ENCODE measurements at regions not wholly inside any gene's neighbourhood (a gene's known extent, or its start where the extent isn't known, plus 50 kb on each side); places are given as distances from the start of the nearest gene placed in this dataset.

DNA sequence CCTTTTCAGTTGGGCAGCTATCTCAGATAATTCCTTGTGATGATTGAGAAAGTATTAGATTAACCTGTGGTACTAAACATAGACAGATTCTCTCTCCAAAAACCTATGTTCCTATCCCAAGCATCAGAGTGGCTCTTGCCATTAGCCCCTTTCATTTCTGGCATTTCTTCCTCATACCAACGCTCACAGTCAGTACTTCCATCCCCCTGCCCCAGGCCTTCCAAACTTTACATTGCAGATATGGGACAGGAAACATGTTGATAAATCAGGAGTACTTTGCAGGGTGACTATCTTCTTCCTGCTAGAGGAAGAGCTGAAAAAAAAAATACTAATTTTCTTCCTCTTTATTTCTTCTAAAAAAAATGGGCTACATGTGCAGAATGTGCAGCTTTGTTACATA lies 442.6 kb upstream of the RGMB start:
- no peaks in the 10 kb centered on the region for H3K4me1 ChIP-seq
- H3K9me3 ChIP-seq, result no peaks in the 10 kb centered on the region
- H3K4me3 ChIP-seq, result no peak overlapping the region
- TF ChIP-seq, protein P1, sequence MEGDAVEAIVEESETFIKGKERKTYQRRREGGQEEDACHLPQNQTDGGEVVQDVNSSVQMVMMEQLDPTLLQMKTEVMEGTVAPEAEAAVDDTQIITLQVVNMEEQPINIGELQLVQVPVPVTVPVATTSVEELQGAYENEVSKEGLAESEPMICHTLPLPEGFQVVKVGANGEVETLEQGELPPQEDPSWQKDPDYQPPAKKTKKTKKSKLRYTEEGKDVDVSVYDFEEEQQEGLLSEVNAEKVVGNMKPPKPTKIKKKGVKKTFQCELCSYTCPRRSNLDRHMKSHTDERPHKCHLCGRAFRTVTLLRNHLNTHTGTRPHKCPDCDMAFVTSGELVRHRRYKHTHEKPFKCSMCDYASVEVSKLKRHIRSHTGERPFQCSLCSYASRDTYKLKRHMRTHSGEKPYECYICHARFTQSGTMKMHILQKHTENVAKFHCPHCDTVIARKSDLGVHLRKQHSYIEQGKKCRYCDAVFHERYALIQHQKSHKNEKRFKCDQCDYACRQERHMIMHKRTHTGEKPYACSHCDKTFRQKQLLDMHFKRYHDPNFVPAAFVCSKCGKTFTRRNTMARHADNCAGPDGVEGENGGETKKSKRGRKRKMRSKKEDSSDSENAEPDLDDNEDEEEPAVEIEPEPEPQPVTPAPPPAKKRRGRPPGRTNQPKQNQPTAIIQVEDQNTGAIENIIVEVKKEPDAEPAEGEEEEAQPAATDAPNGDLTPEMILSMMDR (IDR thresholded peaks at IDR 0.05), result no peak
- WGBS, 3 donors, result 59 to 70% (median 68%) methylated on average over 1 of the region's 1 CpG
- intact Hi-C loops (cut with DNase I), result no loop called here
- no peaks in the 10 kb centered on the region for H3K27me3 ChIP-seq (ENCODE audit: insufficient read depth in 3 of 3, low read length in 2 of 3)
- H3K36me3 ChIP-seq (ENCODE audit: insufficient read depth in 1 of 2, low read depth in 1 of 2), result no peaks in the 10 kb centered on the region
- H3K27ac ChIP-seq, result no peak overlapping the region
- ATAC-seq (no peak), DNase-seq (no peak)

DNA sequence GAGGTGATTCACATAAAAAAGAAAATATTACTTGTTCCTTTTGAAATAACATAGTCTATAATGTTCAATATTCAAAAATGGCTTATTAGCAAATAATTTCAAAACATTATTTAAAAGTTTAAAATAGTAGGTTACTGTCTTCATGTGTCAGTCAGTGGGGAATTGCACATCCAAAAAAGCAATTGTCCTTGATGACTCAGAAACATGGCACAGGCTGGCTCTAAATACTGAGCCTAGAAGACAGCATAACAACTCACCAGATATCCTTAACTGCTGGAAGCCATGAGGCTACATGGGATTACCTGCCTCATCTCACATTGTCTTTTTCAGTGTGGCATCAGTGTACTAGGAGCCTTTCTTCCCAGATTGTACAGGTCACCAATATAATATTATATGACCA lies 439.5 kb upstream of the RGMB start:
- Histone ChIP-seq H3K9me3 (no peaks in the 10 kb centered on the region), H3K27me3 (ENCODE audit: insufficient read depth in 3 of 3, low read length in 2 of 3) (no peaks in the 10 kb centered on the region), H3K4me1 (no peaks in the 10 kb centered on the region), H3K36me3 (ENCODE audit: insufficient read depth in 1 of 2, low read depth in 1 of 2) (no peaks in the 10 kb centered on the region), H3K4me3 (no peak overlapping the region), H3K27ac (no peak overlapping the region)
- TF ChIP-seq, protein P1 (IDR thresholded peaks at IDR 0.05), result no peak
- ATAC-seq (no peak), DNase-seq (no peak)
- intact Hi-C loops (cut with DNase I), result no loop called here

DNA sequence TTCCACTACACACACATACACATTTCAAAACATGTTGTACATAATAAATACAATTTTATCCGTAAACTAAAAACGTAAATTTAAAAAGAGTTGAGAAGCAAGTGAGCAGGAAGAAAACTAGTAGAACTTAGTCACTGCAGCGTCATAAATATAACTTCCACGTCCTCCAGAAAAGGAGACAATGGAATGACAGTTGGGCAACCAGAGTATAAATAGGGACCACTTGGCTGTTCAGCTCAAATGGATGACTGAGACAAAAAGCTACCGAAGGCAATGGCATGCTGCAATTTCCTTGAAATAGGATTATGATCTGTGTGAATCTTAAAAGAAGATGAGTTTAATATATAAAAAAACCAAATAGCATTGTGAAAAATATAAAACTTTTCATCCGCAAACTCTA lies 438.5 kb upstream of the RGMB start:
- no peaks in the 10 kb centered on the region for H3K36me3 ChIP-seq (ENCODE audit: insufficient read depth in 1 of 2, low read depth in 1 of 2)
- 83 to 87% (median 85%) methylated on average over 6 of the region's 6 CpGs for WGBS, 3 donors
- H3K4me3 ChIP-seq, result no peak overlapping the region
- no peaks in the 10 kb centered on the region for H3K9me3 ChIP-seq
- TF ChIP-seq, protein P1 (IDR thresholded peaks at IDR 0.05), result no peak
- no peak for DNase-seq
- H3K27ac ChIP-seq, result no peak overlapping the region
- H3K27me3 ChIP-seq (ENCODE audit: insufficient read depth in 3 of 3, low read length in 2 of 3), result no peaks in the 10 kb centered on the region
- intact Hi-C loops (cut with DNase I), result no loop called here
- no peak for ATAC-seq
- H3K4me1 ChIP-seq, result no peaks in the 10 kb centered on the region

DNA sequence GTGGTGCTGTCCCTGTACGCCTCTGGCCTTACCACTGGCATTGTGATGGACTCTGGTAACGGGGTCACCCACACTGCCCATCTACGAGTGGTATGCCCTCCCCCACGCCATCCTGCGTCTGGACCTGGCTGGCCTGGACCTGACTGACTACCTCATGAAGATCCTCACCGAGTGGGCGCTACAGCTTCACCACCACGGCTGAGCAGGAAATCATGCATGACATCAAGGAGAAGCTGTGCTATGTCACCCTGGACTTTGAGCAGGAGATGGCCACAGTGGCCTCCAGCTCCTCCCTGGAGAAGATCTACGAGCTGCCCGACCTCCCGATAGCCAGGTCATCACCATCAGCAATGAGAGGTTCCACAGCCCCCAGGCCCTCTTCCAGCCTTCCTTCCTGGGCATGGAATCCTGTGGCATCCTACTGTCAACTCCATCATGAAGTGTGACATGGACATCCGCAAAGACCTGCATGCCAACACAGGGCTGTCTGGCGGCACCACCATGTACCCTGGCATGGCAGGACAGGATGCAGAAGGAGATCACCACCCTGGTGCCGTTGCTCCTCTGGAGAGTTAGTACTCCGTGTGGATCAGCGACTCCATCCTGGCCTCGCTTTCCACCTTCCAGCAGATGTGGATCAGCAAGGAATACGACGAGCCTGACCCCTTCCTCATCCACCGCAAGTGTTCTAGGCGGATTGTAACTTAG lies 434.2 kb upstream of the RGMB start:
- Histone ChIP-seq H3K9me3 (no peaks in the 10 kb centered on the region), H3K4me3 (no peak overlapping the region), H3K36me3 (ENCODE audit: insufficient read depth in 1 of 2, low read depth in 1 of 2) (no peaks in the 10 kb centered on the region), H3K27ac (no peak overlapping the region), H3K27me3 (ENCODE audit: insufficient read depth in 3 of 3, low read length in 2 of 3) (no peaks in the 10 kb centered on the region), H3K4me1 (no peaks in the 10 kb centered on the region)
- WGBS, 3 donors, result 95 to 98% (median 96%) methylated on average over 21 of the region's 21 CpGs
- TF ChIP-seq, protein P1 (IDR thresholded peaks at IDR 0.05), result no peak
- intact Hi-C loops (cut with DNase I), result no loop called here
- DNase-seq, result no peak
- ATAC-seq, result no peak
